DND-41 (cell line): ENCODE measurements at regions not wholly inside any gene's neighbourhood (a gene's known extent, or its start where the extent isn't known, plus 50 kb on each side); places are given as distances from the start of the nearest gene placed in this dataset.

ENCODE experiments used
- ATAC-seq: fragments of 200-7000 bp; cut with Tn5 transposase; 3 replicates; pipeline ENCODE4 v1.9.1; 2021; ENCODE audit warnings: low read depth; ENCODE audit not compliant: insufficient read depth
- DNase-seq: peaks from one replicate; pipeline ENCODE4 v3.0.0-alpha.2; 2020
- H2AFZ ChIP-seq: 2 replicates; pipeline ENCODE4 v1.6.0; 2012; ENCODE audit warnings: low read depth, low read length
- H3K27ac ChIP-seq: 2 replicates; pipeline ENCODE4 v1.5.1; 2012; ENCODE audit warnings: low read length, inconsistent platforms
- H3K27me3 ChIP-seq: fragments of 200-600 bp; sonication (generic); 2 replicates; pipeline ENCODE4 v1.6.0; 2012; ENCODE audit warnings: low read length, mild to moderate bottlenecking, inconsistent platforms; ENCODE audit not compliant: insufficient read depth, poor library complexity
- H3K36me3 ChIP-seq: 2 replicates; pipeline ENCODE4 v1.5.1; 2012; ENCODE audit warnings: low read length, inconsistent platforms; ENCODE audit not compliant: insufficient read depth
- H3K4me1 ChIP-seq: 2 replicates; pipeline ENCODE4 v1.5.1; 2012; ENCODE audit warnings: mild to moderate bottlenecking, low read length; ENCODE audit not compliant: insufficient read depth
- H3K4me2 ChIP-seq: 2 replicates; pipeline ENCODE4 v1.6.0; 2012; ENCODE audit warnings: mild to moderate bottlenecking, moderate library complexity, low read length, inconsistent platforms; ENCODE audit not compliant: insufficient read depth
- H3K4me3 ChIP-seq, 2 experiments: fragments of 200-600 bp in 1 of 2; shearing (Covaris generic) in 1 of 2; 2 replicates each; pipeline ENCODE4 v1.5.1; 2012 to 2016; ENCODE audit warnings: inconsistent platforms in 2 of 2, low read length in 2 of 2, mild to moderate bottlenecking in 2 of 2, low read depth in 1 of 2, moderate library complexity in 1 of 2
- H3K79me2 ChIP-seq: 2 replicates; pipeline ENCODE4 v1.6.0; 2012; ENCODE audit warnings: low read length, inconsistent platforms; ENCODE audit not compliant: insufficient read depth
- H3K9ac ChIP-seq: 2 replicates; pipeline ENCODE4 v1.6.0; 2012; ENCODE audit warnings: low read depth, mild to moderate bottlenecking, inconsistent platforms, low read length, moderate library complexity
- H3K9me3 ChIP-seq: 2 replicates; pipeline ENCODE4 v1.5.1; 2012; ENCODE audit warnings: low read length, moderate library complexity, mild to moderate bottlenecking, inconsistent platforms; ENCODE audit not compliant: insufficient read depth, severe bottlenecking
- H4K20me1 ChIP-seq: 2 replicates; pipeline ENCODE4 v1.6.0; 2012; ENCODE audit warnings: low read length; ENCODE audit not compliant: insufficient read depth
- EZH2 ChIP-seq: IDR thresholded peaks from 3 replicates; pipeline ENCODE4 v1.6.1; 2012; ENCODE audit warnings: borderline replicate concordance, low read depth, mild to moderate bottlenecking, moderate library complexity, low read length, inconsistent platforms; ENCODE audit not compliant: severe bottlenecking
- TF ChIP-seq, protein P1 (sequence below): IDR thresholded peaks from 2 replicates; pipeline ENCODE4 v1.5.1; 2012; ENCODE audit warnings: borderline replicate concordance, low read length, moderate library complexity, mild to moderate bottlenecking; ENCODE audit not compliant: poor library complexity, severe bottlenecking; ENCODE audit errors: extremely low read depth

GRCh38 chr3:36025232-36025631 lies 355.1 kb upstream of the STAC start:
- Histone ChIP-seq H3K27me3 (peaks cover 16% of the 10 kb centered on the region), H3K79me2 (no peaks in the 10 kb centered on the region), H3K9ac (no peak overlapping the region), H3K9me3 (peaks cover 4% of the 10 kb centered on the region), H4K20me1 (no peaks in the 10 kb centered on the region), H2AFZ (no peak overlapping the region), H3K27ac (no peak overlapping the region), H3K4me2 (no peak overlapping the region), H3K4me1 (no peaks in the 10 kb centered on the region), H3K36me3 (no peaks in the 10 kb centered on the region), H3K4me3 (no peak overlapping the region)
- TF ChIP-seq, protein P1, sequence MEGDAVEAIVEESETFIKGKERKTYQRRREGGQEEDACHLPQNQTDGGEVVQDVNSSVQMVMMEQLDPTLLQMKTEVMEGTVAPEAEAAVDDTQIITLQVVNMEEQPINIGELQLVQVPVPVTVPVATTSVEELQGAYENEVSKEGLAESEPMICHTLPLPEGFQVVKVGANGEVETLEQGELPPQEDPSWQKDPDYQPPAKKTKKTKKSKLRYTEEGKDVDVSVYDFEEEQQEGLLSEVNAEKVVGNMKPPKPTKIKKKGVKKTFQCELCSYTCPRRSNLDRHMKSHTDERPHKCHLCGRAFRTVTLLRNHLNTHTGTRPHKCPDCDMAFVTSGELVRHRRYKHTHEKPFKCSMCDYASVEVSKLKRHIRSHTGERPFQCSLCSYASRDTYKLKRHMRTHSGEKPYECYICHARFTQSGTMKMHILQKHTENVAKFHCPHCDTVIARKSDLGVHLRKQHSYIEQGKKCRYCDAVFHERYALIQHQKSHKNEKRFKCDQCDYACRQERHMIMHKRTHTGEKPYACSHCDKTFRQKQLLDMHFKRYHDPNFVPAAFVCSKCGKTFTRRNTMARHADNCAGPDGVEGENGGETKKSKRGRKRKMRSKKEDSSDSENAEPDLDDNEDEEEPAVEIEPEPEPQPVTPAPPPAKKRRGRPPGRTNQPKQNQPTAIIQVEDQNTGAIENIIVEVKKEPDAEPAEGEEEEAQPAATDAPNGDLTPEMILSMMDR: no peak
- TF ChIP-seq EZH2: no peak
- DNase-seq (no peak), ATAC-seq (no peak)

DNA sequence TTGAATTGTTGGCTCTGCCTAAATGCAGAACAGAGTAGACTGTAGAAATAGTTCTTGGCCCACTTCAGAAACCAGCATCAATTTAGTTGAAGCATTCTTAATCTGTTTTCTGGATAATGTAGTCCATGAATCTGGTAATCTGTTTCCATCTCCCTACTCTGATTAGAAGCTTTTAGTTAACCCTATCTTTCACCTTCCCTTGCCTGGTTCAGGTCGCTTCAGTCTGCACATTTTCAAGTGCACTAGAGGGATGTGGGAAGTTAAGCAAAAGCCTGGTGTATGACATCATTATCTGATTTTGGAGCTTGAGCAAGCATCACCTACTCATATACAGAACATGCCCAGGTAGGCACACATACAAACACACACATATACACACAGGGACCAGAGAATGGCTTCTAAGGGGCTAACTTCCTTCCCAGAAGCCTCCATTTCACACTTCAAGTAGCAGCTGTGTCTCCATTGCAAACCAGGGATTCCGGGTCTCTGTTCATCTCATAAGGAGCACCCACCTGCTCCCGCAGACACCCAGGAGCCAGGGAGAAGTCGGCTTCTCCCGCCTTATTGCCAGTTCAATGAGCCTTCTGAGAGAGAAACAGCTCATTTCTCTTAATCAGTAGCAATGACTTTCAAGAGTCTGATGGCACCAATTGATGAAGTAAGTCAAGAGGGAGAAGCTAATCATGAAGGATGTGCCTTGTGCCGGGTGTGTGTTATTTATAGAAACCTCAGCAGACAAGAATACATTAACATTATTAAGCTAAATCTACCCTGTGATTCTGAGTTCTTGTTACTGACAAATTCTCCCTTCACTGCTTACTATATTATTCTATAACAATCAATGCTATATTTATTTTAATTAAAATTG lies 347.9 kb upstream of the STAC start:
- H3K4me3 ChIP-seq: no peak overlapping the region
- ATAC-seq (no peak), DNase-seq (no peak)
- no peak overlapping the region for H3K9ac ChIP-seq
- H3K4me1 ChIP-seq: no peaks in the 10 kb centered on the region
- H3K9me3 ChIP-seq: peaks cover 2% of the 10 kb centered on the region
- H3K4me2 ChIP-seq: no peak overlapping the region
- H3K27ac ChIP-seq: no peak overlapping the region
- H3K79me2 ChIP-seq: no peaks in the 10 kb centered on the region
- no peaks in the 10 kb centered on the region for H3K36me3 ChIP-seq
- H2AFZ ChIP-seq: no peak overlapping the region
- H4K20me1 ChIP-seq: no peaks in the 10 kb centered on the region
- peaks cover 10% of the 10 kb centered on the region for H3K27me3 ChIP-seq
- TF ChIP-seq, protein P1: no peak
- TF ChIP-seq EZH2: no peak

- Histone ChIP-seq H3K4me3 (no peak overlapping the region), H3K9me3 (no peaks in the 10 kb centered on the region), H4K20me1 (no peaks in the 10 kb centered on the region), H3K9ac (no peak overlapping the region), H3K27me3 (peaks cover 4% of the 10 kb centered on the region), H2AFZ (no peak overlapping the region), H3K79me2 (no peaks in the 10 kb centered on the region), H3K4me1 (no peaks in the 10 kb centered on the region), H3K4me2 (no peak overlapping the region), H3K27ac (no peak overlapping the region), H3K36me3 (no peaks in the 10 kb centered on the region)
- ATAC-seq (no peak), DNase-seq (no peak)
- no peak for TF ChIP-seq EZH2
- TF ChIP-seq, protein P1: no peak
Measured at GRCh38 chr3:36058404-36059030, 321.8 kb upstream of the STAC start.
